ENCODE measurements at regions not wholly inside any gene's neighbourhood (a gene's known extent, or its start where the extent isn't known, plus 50 kb on each side); places are given as distances from the start of the nearest gene placed in this dataset.
"Not testable (repeated sequence)": the region's sequence is repeated elsewhere in the genome, so short reads cannot be mapped to it uniquely, and the experiment has no call there.

- Histone ChIP-seq H3K79me2 (ENCODE audit: control insufficient read depth, insufficient read depth, low read length, unreplicated experiment) (no peaks in the 10 kb centered on the region), H3K36me3 (ENCODE audit: insufficient read depth, low read length) (no peaks in the 10 kb centered on the region), H3K4me1 (ENCODE audit: control insufficient read depth, insufficient read depth, low read length, unreplicated experiment) (no peaks in the 10 kb centered on the region), H3K4me3 (ENCODE audit: low read depth, low read length) (no peak overlapping the region), H3K27me3 (ENCODE audit: insufficient read depth, low read length) (no peaks in the 10 kb centered on the region), H2AFZ (ENCODE audit: low read length, unreplicated experiment) (no peak overlapping the region), H3K27ac (ENCODE audit: low read depth, low read length) (no peak overlapping the region)
Measured at GRCh38 chr1:30371888-30372791, 351.2 kb downstream of the MATN1 start.

- no peak overlapping the region for H3K27ac ChIP-seq (ENCODE audit: low read depth, low read length)
- no peak overlapping the region for H2AFZ ChIP-seq (ENCODE audit: low read length, unreplicated experiment)
- no peak overlapping the region for H3K4me3 ChIP-seq (ENCODE audit: low read depth, low read length)
- H3K79me2 ChIP-seq (ENCODE audit: control insufficient read depth, insufficient read depth, low read length, unreplicated experiment): no peaks in the 10 kb centered on the region
- no peaks in the 10 kb centered on the region for H3K4me1 ChIP-seq (ENCODE audit: control insufficient read depth, insufficient read depth, low read length, unreplicated experiment)
- no peaks in the 10 kb centered on the region for H3K27me3 ChIP-seq (ENCODE audit: insufficient read depth, low read length)
- no peaks in the 10 kb centered on the region for H3K36me3 ChIP-seq (ENCODE audit: insufficient read depth, low read length)
Measured at GRCh38 chr1:30371179-30371788, 352.1 kb downstream of the MATN1 start.

- Histone ChIP-seq H3K27me3 (ENCODE audit: insufficient read depth, low read length) (no peaks in the 10 kb centered on the region), H2AFZ (ENCODE audit: low read length, unreplicated experiment) (no peak overlapping the region), H3K36me3 (ENCODE audit: insufficient read depth, low read length) (no peaks in the 10 kb centered on the region), H3K79me2 (ENCODE audit: control insufficient read depth, insufficient read depth, low read length, unreplicated experiment) (no peaks in the 10 kb centered on the region), H3K4me3 (ENCODE audit: low read depth, low read length) (no peak overlapping the region), H3K4me1 (ENCODE audit: control insufficient read depth, insufficient read depth, low read length, unreplicated experiment) (no peaks in the 10 kb centered on the region), H3K27ac (ENCODE audit: low read depth, low read length) (no peak overlapping the region)
Measured at GRCh38 chr1:30368651-30369240, 354.6 kb downstream of the MATN1 start.

- no peaks in the 10 kb centered on the region for H3K27me3 ChIP-seq (ENCODE audit: insufficient read depth, low read length)
- no peaks in the 10 kb centered on the region for H3K79me2 ChIP-seq (ENCODE audit: control insufficient read depth, insufficient read depth, low read length, unreplicated experiment)
- no peak overlapping the region for H3K4me3 ChIP-seq (ENCODE audit: low read depth, low read length)
- H3K36me3 ChIP-seq (ENCODE audit: insufficient read depth, low read length): no peaks in the 10 kb centered on the region
- no peaks in the 10 kb centered on the region for H3K4me1 ChIP-seq (ENCODE audit: control insufficient read depth, insufficient read depth, low read length, unreplicated experiment)
- H2AFZ ChIP-seq (ENCODE audit: low read length, unreplicated experiment): no peak overlapping the region
- no peak overlapping the region for H3K27ac ChIP-seq (ENCODE audit: low read depth, low read length)
Measured at GRCh38 chr1:30366911-30367310, 356.5 kb downstream of the MATN1 start.

GRCh38 chr1:30366199-30366598 lies 357.2 kb downstream of the MATN1 start:
- no peak overlapping the region for H3K27ac ChIP-seq (ENCODE audit: low read depth, low read length)
- no peaks in the 10 kb centered on the region for H3K79me2 ChIP-seq (ENCODE audit: control insufficient read depth, insufficient read depth, low read length, unreplicated experiment)
- H3K4me3 ChIP-seq (ENCODE audit: low read depth, low read length): no peak overlapping the region
- no peak overlapping the region for H2AFZ ChIP-seq (ENCODE audit: low read length, unreplicated experiment)
- H3K27me3 ChIP-seq (ENCODE audit: insufficient read depth, low read length): no peaks in the 10 kb centered on the region
- H3K4me1 ChIP-seq (ENCODE audit: control insufficient read depth, insufficient read depth, low read length, unreplicated experiment): no peaks in the 10 kb centered on the region
- H3K36me3 ChIP-seq (ENCODE audit: insufficient read depth, low read length): no peaks in the 10 kb centered on the region

GRCh38 chr1:30365596-30365995 lies 357.8 kb downstream of the MATN1 start:
- no peaks in the 10 kb centered on the region for H3K27me3 ChIP-seq (ENCODE audit: insufficient read depth, low read length)
- no peaks in the 10 kb centered on the region for H3K36me3 ChIP-seq (ENCODE audit: insufficient read depth, low read length)
- H3K4me1 ChIP-seq (ENCODE audit: control insufficient read depth, insufficient read depth, low read length, unreplicated experiment): no peaks in the 10 kb centered on the region
- no peak overlapping the region for H3K27ac ChIP-seq (ENCODE audit: low read depth, low read length)
- no peaks in the 10 kb centered on the region for H3K79me2 ChIP-seq (ENCODE audit: control insufficient read depth, insufficient read depth, low read length, unreplicated experiment)
- H3K4me3 ChIP-seq (ENCODE audit: low read depth, low read length): no peak overlapping the region
- no peak overlapping the region for H2AFZ ChIP-seq (ENCODE audit: low read length, unreplicated experiment)

- Histone ChIP-seq H3K27me3 (ENCODE audit: insufficient read depth, low read length) (no peaks in the 10 kb centered on the region), H3K36me3 (ENCODE audit: insufficient read depth, low read length) (no peaks in the 10 kb centered on the region), H3K79me2 (ENCODE audit: control insufficient read depth, insufficient read depth, low read length, unreplicated experiment) (no peaks in the 10 kb centered on the region), H3K4me1 (ENCODE audit: control insufficient read depth, insufficient read depth, low read length, unreplicated experiment) (no peaks in the 10 kb centered on the region), H3K27ac (ENCODE audit: low read depth, low read length) (no peak overlapping the region), H2AFZ (ENCODE audit: low read length, unreplicated experiment) (no peak overlapping the region), H3K4me3 (ENCODE audit: low read depth, low read length) (no peak overlapping the region)
Measured at GRCh38 chr1:30363031-30363430, 360.4 kb downstream of the MATN1 start.

- H3K79me2 ChIP-seq (ENCODE audit: control insufficient read depth, insufficient read depth, low read length, unreplicated experiment): no peaks in the 10 kb centered on the region
- H3K36me3 ChIP-seq (ENCODE audit: insufficient read depth, low read length): no peaks in the 10 kb centered on the region
- H3K27ac ChIP-seq (ENCODE audit: low read depth, low read length): no peak overlapping the region
- H3K4me3 ChIP-seq (ENCODE audit: low read depth, low read length): no peak overlapping the region
- H3K4me1 ChIP-seq (ENCODE audit: control insufficient read depth, insufficient read depth, low read length, unreplicated experiment): no peaks in the 10 kb centered on the region
- no peaks in the 10 kb centered on the region for H3K27me3 ChIP-seq (ENCODE audit: insufficient read depth, low read length)
- H2AFZ ChIP-seq (ENCODE audit: low read length, unreplicated experiment): no peak overlapping the region
Measured at GRCh38 chr1:30362603-30362990, 360.8 kb downstream of the MATN1 start.

GRCh38 chr1:30361890-30362602 lies 361.3 kb downstream of the MATN1 start:
- H3K27me3 ChIP-seq (ENCODE audit: insufficient read depth, low read length); H3K36me3 ChIP-seq (ENCODE audit: insufficient read depth, low read length); H3K79me2 ChIP-seq (ENCODE audit: control insufficient read depth, insufficient read depth, low read length, unreplicated experiment); H2AFZ ChIP-seq (ENCODE audit: low read length, unreplicated experiment); H3K4me3 ChIP-seq (ENCODE audit: low read depth, low read length); H3K4me1 ChIP-seq (ENCODE audit: control insufficient read depth, insufficient read depth, low read length, unreplicated experiment); H3K27ac ChIP-seq (ENCODE audit: low read depth, low read length): not testable (repeated sequence)

GRCh38 chr1:30360753-30361152 lies 362.6 kb downstream of the MATN1 start:
- Histone ChIP-seq H3K27me3 (ENCODE audit: insufficient read depth, low read length) (no peaks in the 10 kb centered on the region), H2AFZ (ENCODE audit: low read length, unreplicated experiment) (no peak overlapping the region), H3K36me3 (ENCODE audit: insufficient read depth, low read length) (no peaks in the 10 kb centered on the region)

More at GRCh38 chr1:30360753-30361152, 362.6 kb downstream of the MATN1 start:
- Histone ChIP-seq H3K27ac (ENCODE audit: low read depth, low read length) (no peak overlapping the region), H3K4me3 (ENCODE audit: low read depth, low read length) (no peak overlapping the region), H3K4me1 (ENCODE audit: control insufficient read depth, insufficient read depth, low read length, unreplicated experiment) (no peaks in the 10 kb centered on the region), H3K79me2 (ENCODE audit: control insufficient read depth, insufficient read depth, low read length, unreplicated experiment) (no peaks in the 10 kb centered on the region)

Data from ACC112 (cell line).